ENCODE measurements at regions not wholly inside any gene's neighbourhood (a gene's known extent, or its start where the extent isn't known, plus 50 kb on each side); places are given as distances from the start of the nearest gene placed in this dataset.

DNA sequence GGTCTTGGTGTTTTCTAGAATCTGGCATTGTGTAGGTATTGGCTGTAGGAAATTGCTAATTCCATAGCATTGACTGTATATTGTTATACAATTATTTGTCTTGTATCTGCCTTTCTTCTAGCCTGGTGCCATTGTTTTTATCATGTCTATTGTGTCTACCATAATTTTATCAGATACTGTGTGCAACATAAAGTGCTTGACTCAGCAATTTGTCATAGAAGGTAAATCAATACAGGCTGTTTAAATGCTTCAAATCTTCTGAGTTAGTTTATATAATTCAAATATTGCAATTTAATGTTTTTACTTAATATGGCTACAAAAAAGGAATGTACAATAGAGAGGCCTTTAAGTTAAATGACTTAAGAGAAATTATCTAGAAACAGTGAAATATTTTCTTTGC is 263.3 kb upstream of the UGT8 start:
- TF ChIP-seq, protein P1, sequence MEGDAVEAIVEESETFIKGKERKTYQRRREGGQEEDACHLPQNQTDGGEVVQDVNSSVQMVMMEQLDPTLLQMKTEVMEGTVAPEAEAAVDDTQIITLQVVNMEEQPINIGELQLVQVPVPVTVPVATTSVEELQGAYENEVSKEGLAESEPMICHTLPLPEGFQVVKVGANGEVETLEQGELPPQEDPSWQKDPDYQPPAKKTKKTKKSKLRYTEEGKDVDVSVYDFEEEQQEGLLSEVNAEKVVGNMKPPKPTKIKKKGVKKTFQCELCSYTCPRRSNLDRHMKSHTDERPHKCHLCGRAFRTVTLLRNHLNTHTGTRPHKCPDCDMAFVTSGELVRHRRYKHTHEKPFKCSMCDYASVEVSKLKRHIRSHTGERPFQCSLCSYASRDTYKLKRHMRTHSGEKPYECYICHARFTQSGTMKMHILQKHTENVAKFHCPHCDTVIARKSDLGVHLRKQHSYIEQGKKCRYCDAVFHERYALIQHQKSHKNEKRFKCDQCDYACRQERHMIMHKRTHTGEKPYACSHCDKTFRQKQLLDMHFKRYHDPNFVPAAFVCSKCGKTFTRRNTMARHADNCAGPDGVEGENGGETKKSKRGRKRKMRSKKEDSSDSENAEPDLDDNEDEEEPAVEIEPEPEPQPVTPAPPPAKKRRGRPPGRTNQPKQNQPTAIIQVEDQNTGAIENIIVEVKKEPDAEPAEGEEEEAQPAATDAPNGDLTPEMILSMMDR (IDR thresholded peaks at IDR 0.05) = no peak
- no peak for TF ChIP-seq EZH2 (IDR thresholded peaks at IDR 0.05; ENCODE audit: borderline replicate concordance, insufficient read depth, low read depth, low read length, poor library complexity, severe bottlenecking)
